Ishikawa (cell line): ENCODE measurements at regions not wholly inside any gene's neighbourhood (a gene's known extent, or its start where the extent isn't known, plus 50 kb on each side); places are given as distances from the start of the nearest gene placed in this dataset.

Source experiments
- CREB1 ChIP-seq: IDR thresholded peaks from 2 replicates; pipeline ENCODE4 v1.6.1; 2012; ENCODE audit warnings: low read depth
- EP300 ChIP-seq: IDR thresholded peaks from 2 replicates; pipeline ENCODE4 v1.6.1; 2012; ENCODE audit warnings: borderline replicate concordance
- FOXM1 ChIP-seq: IDR thresholded peaks from 2 replicates; pipeline ENCODE4 v1.6.1; 2012; ENCODE audit warnings: low read depth, borderline replicate concordance
- RAD21 ChIP-seq: IDR thresholded peaks from 2 replicates; pipeline ENCODE4 v1.6.1; 2012; ENCODE audit warnings: low read depth
- REST ChIP-seq: IDR thresholded peaks from 2 replicates; pipeline ENCODE4 v1.6.1; 2012; ENCODE audit warnings: low read depth, mild to moderate bottlenecking
- TAF1 ChIP-seq: IDR thresholded peaks from 2 replicates; pipeline ENCODE4 v1.6.1; 2012; ENCODE audit warnings: low read depth, mild to moderate bottlenecking
- TCF12 ChIP-seq: IDR thresholded peaks from 2 replicates; pipeline ENCODE4 v1.6.1; 2012; ENCODE audit warnings: low read depth
- TEAD4 ChIP-seq: IDR thresholded peaks from 2 replicates; pipeline ENCODE4 v1.6.1; 2012
- USF1 ChIP-seq: IDR thresholded peaks from 2 replicates; pipeline ENCODE4 v1.6.1; 2012
- YY1 ChIP-seq: IDR thresholded peaks from 2 replicates; pipeline ENCODE4 v1.6.1; 2012; ENCODE audit warnings: low read depth
- ZBTB7A ChIP-seq: IDR thresholded peaks from 2 replicates; pipeline ENCODE4 v1.6.1; 2012; ENCODE audit warnings: low read depth
- TF ChIP-seq, protein P1 (sequence below): IDR thresholded peaks from 2 replicates; pipeline ENCODE4 v1.6.1; 2012

DNA sequence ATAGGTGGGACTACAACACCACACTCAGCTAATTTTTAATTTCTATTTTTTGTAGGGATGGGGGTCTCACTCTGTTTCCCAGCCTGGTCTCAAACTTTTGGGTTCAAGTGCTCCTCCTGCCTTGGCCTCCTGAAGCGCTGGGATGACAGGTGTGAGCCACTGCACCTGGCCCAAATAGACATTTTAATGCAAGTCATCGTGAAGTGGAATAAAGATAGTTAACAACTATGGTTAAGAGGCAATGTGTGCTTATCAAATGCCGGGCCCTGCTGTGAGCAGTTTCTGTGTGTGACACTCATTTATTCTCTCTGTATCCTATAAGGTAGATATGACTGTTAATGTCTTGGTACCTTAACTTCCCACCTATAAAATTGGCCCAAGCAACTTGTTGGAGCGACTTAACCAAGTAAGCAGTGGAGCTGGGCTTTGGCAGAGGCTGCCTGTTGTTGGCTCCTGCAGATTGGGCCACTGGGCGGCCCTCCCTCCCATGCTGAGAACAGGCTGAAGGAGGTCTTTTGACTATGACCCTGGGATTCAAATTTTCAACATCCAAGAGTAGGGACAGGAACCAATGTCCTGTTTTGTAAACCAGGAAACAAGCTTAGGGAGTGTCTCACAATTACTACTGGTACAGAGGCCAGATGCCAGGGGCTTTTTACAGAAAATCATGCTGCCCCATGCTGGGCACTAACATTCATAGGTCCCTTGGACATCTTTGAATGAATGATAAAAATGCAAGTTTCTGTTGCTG, 450.7 kb downstream of the TSHZ3 start:
- TF ChIP-seq REST (no peak), EP300 (no peak), CREB1 (no peak), RAD21 (no peak), USF1 (no peak), ZBTB7A (no peak), TAF1 (no peak), YY1 (no peak), TCF12 (no peak), TEAD4 (no peak), FOXM1 (no peak)
- TF ChIP-seq, protein P1, sequence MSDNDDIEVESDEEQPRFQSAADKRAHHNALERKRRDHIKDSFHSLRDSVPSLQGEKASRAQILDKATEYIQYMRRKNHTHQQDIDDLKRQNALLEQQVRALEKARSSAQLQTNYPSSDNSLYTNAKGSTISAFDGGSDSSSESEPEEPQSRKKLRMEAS = no peak
